GM23338 (cell line): ENCODE measurements at regions not wholly inside any gene's neighbourhood (a gene's known extent, or its start where the extent isn't known, plus 50 kb on each side); places are given as distances from the start of the nearest gene placed in this dataset.

ENCODE experiments used
- ATAC-seq: fragments of 200-7000 bp; cut with Tn5 transposase; 3 replicates; pipeline ENCODE4 v1.9.1; 2020
- DNase-seq: peaks from one replicate; pipeline ENCODE4 v3.0.0-alpha.2; 2015; ENCODE audit warnings: low spot score
- H2AFZ ChIP-seq: fragments of 200-600 bp; sonication (generic); 2 replicates; pipeline ENCODE4 v1.8.0; 2016; ENCODE audit warnings: antibody characterized with exemption, mild to moderate bottlenecking, moderate library complexity
- H3F3A ChIP-seq: fragments of 200-600 bp; sonication (generic); replicated peaks from 2 replicates; pipeline ENCODE4 v1.8.0; 2017; ENCODE audit warnings: antibody characterized with exemption, mixed run types, low read depth
- H3K27ac ChIP-seq: fragments of 200-600 bp; sonication (generic); 2 replicates; pipeline ENCODE4 v1.6.1; 2016; ENCODE audit warnings: low read depth
- H3K27me3 ChIP-seq: fragments of 200-600 bp; sonication (generic); 2 replicates; pipeline ENCODE4 v1.8.0; 2016; ENCODE audit warnings: mild to moderate bottlenecking, mixed run types, moderate library complexity; ENCODE audit not compliant: insufficient read depth
- H3K36me3 ChIP-seq: fragments of 200-600 bp; sonication (generic); 2 replicates; pipeline ENCODE4 v1.8.0; 2016; ENCODE audit warnings: mild to moderate bottlenecking; ENCODE audit not compliant: insufficient read depth
- H3K4me1 ChIP-seq: fragments of 200-600 bp; sonication (generic); 2 replicates; pipeline ENCODE4 v1.8.0; 2016; ENCODE audit warnings: mild to moderate bottlenecking, moderate library complexity; ENCODE audit not compliant: insufficient read depth
- H3K4me2 ChIP-seq: fragments of 200-600 bp; sonication (generic); 2 replicates; pipeline ENCODE4 v1.7.1; 2017; ENCODE audit warnings: mixed run types
- H3K4me3 ChIP-seq: fragments of 200-600 bp; sonication (generic); 2 replicates; pipeline ENCODE4 v1.6.1; 2016; ENCODE audit warnings: mixed run types
- H3K79me2 ChIP-seq: fragments of 200-600 bp; sonication (generic); replicated peaks from 2 replicates; pipeline ENCODE4 v1.8.0; 2017; ENCODE audit warnings: mild to moderate bottlenecking; ENCODE audit not compliant: insufficient read depth
- H3K9me2 ChIP-seq: fragments of 200-600 bp; sonication (generic); 2 replicates; pipeline ENCODE4 v1.8.0; 2017; ENCODE audit not compliant: insufficient read depth
- H4K20me1 ChIP-seq: fragments of 200-600 bp; sonication (generic); replicated peaks from 2 replicates; pipeline ENCODE4 v1.8.0; 2017; ENCODE audit warnings: mild to moderate bottlenecking; ENCODE audit not compliant: insufficient read depth
- H3K27ac Mint-ChIP-seq: 2 replicates; pipeline ENCODE4 v1.8.0; 2020; ENCODE audit warnings: inconsistent platforms, mild to moderate bottlenecking, moderate library complexity, mixed read lengths
- H3K27me3 Mint-ChIP-seq: 3 replicates; pipeline ENCODE4 v1.8.0; 2022; ENCODE audit warnings: low read depth, mild to moderate bottlenecking, moderate library complexity, mixed read lengths, inconsistent platforms; ENCODE audit not compliant: insufficient read depth, poor library complexity
- H3K36me3 Mint-ChIP-seq: 3 replicates; pipeline ENCODE4 v1.8.0; 2021; ENCODE audit warnings: low read depth, mild to moderate bottlenecking, inconsistent platforms, moderate library complexity, mixed read lengths
- H3K4me1 Mint-ChIP-seq: 3 replicates; pipeline ENCODE4 v1.8.0; 2020; ENCODE audit warnings: mild to moderate bottlenecking, inconsistent platforms, mixed read lengths
- H3K4me3 Mint-ChIP-seq: 3 replicates; pipeline ENCODE4 v1.8.0; 2021; ENCODE audit warnings: moderate library complexity, mild to moderate bottlenecking, inconsistent platforms, mixed read lengths
- H3K9me3 Mint-ChIP-seq: 3 replicates; pipeline ENCODE4 v1.8.0; 2020; ENCODE audit warnings: moderate library complexity, mild to moderate bottlenecking, inconsistent platforms, mixed read lengths
- CREB1 ChIP-seq: fragments of 250-450 bp; sonication (Bioruptor Pico); IDR thresholded peaks from 2 replicates; pipeline ENCODE4 v1.5.0; 2020; ENCODE audit warnings: low read depth, mild to moderate bottlenecking, moderate library complexity
- JUNB ChIP-seq: IDR thresholded peaks from one replicate; pipeline ENCODE4 v1.6.1; 2016; ENCODE audit warnings: antibody characterized with exemption; ENCODE audit not compliant: unreplicated experiment
- NANOG ChIP-seq: IDR thresholded peaks from 2 replicates; pipeline ENCODE4 v1.6.1; 2016; ENCODE audit warnings: antibody characterized with exemption, borderline replicate concordance
- POLR2AphosphoS5 ChIP-seq: IDR thresholded peaks from 2 replicates; pipeline ENCODE4 v1.6.1; 2016; ENCODE audit warnings: antibody characterized with exemption, low read depth
- STAT1 ChIP-seq: IDR thresholded peaks from one replicate; pipeline ENCODE4 v1.6.1; 2016; ENCODE audit warnings: antibody characterized with exemption; ENCODE audit not compliant: unreplicated experiment
- ZNF114 ChIP-seq: fragments of 250-450 bp; sonication (Bioruptor Pico); IDR thresholded peaks from 2 replicates; pipeline ENCODE4 v1.5.0; 2020; ENCODE audit warnings: mild to moderate bottlenecking, moderate library complexity
- TF ChIP-seq, protein P1 (sequence below), 2 experiments: fragments of 200-600 bp in 1 of 2; sonication (generic) in 1 of 2; conservative IDR thresholded peaks; 2 replicates each; pipeline versions ENCODE4 v1.5.1 to v1.6.1; 2016 to 2017; ENCODE audit warnings: antibody characterized with exemption in 2 of 2, low read depth in 2 of 2, mild to moderate bottlenecking in 2 of 2, moderate library complexity in 1 of 2
- TF ChIP-seq, protein P2 (sequence below): IDR thresholded peaks from 2 replicates; pipeline ENCODE4 v1.6.1; 2016; ENCODE audit warnings: antibody characterized with exemption
- TF ChIP-seq, protein P3 (sequence below): fragments of 250-450 bp; sonication (Bioruptor Pico); IDR thresholded peaks from 2 replicates; pipeline ENCODE4 v1.5.0; 2020; ENCODE audit warnings: mild to moderate bottlenecking, moderate library complexity

DNA sequence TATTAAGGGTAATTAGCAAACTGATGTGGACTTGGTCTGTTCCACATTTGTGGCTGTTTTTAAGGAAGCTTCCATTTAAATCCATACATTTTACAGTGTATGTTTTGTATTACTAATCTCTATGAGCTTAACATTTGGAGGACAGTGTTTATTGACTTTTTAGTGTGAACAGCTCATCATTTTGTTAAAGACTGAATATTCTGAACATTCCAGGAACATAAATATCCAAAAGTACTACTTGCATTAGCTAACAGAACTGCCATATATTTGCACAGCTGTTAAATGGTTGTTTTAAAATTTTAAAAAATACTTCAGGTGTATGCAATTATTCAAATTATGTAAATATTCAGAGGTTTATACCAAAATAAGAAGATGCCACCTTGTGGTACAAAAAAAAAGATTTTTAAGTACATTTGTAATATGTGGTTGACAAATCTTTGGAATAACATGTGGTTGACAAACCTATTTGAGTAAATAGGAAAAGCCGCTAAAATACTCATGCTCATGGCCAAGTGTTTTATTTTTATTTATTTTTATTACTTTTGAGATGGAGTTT, 439.7 kb upstream of the FANCL start:
- Mint-ChIP-seq H3K36me3 (peaks cover 5% of the 10 kb centered on the region; the same call in 2 of the 3 replicates), H3K27ac (no peak overlapping the region), H3K4me3 (no peak overlapping the region), H3K4me1 (peaks cover 9% of the 10 kb centered on the region), H3K27me3 (no peaks in the 10 kb centered on the region), H3K9me3 (peaks cover 3% of the 10 kb centered on the region; the same call in 1 of the 3 replicates)
- DNase-seq (no peak), ATAC-seq (no peak)
- Histone ChIP-seq H3F3A (no peaks in the 10 kb centered on the region), H2AFZ (no peak overlapping the region), H3K4me3 (no peak overlapping the region), H4K20me1 (no peaks in the 10 kb centered on the region), H3K27me3 (no peaks in the 10 kb centered on the region), H3K9me2 (no peaks in the 10 kb centered on the region), H3K79me2 (no peaks in the 10 kb centered on the region), H3K27ac (no peak overlapping the region), H3K36me3 (no peaks in the 10 kb centered on the region), H3K4me2 (no peak overlapping the region), H3K4me1 (peaks cover 9% of the 10 kb centered on the region)
- no peak for TF ChIP-seq JUNB
- TF ChIP-seq, protein P1, sequence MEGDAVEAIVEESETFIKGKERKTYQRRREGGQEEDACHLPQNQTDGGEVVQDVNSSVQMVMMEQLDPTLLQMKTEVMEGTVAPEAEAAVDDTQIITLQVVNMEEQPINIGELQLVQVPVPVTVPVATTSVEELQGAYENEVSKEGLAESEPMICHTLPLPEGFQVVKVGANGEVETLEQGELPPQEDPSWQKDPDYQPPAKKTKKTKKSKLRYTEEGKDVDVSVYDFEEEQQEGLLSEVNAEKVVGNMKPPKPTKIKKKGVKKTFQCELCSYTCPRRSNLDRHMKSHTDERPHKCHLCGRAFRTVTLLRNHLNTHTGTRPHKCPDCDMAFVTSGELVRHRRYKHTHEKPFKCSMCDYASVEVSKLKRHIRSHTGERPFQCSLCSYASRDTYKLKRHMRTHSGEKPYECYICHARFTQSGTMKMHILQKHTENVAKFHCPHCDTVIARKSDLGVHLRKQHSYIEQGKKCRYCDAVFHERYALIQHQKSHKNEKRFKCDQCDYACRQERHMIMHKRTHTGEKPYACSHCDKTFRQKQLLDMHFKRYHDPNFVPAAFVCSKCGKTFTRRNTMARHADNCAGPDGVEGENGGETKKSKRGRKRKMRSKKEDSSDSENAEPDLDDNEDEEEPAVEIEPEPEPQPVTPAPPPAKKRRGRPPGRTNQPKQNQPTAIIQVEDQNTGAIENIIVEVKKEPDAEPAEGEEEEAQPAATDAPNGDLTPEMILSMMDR (conservative IDR thresholded peaks at IDR 0.05; ENCODE audit: low read depth in 2 of 2) = peak in 1 of 2 experiments; percentile 42; a peak in 2 of 4 replicates

DNA sequence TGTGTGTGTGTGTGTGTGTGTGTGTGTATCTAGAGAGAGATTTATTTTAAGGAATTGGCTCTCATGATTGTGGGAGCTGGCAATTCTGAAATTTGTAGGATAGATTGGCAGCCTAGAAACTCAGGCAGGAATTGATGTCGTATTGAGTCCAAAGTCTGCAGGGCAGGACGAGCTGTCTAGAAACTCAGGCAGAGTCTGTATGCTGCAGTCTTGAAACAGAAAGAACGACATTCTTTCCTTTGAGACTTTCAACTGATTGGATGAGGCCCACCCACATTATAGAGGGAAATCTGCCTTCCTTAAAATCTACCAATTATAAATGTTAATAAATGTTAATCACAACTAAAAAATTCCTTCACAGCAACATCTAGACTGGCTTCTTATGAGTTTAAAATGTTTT, 436.6 kb upstream of the FANCL start:
- H3K4me3 ChIP-seq = no peak overlapping the region
- H3K27ac Mint-ChIP-seq = no peak overlapping the region; the same call in 1 of the 2 replicates
- no peaks in the 10 kb centered on the region for H3K27me3 ChIP-seq
- ATAC-seq = no peak
- H3K27me3 Mint-ChIP-seq = no peaks in the 10 kb centered on the region
- H3K4me2 ChIP-seq = no peak overlapping the region
- H3K36me3 ChIP-seq = no peaks in the 10 kb centered on the region
- H3K79me2 ChIP-seq = no peaks in the 10 kb centered on the region
- H3K4me1 Mint-ChIP-seq = peaks cover 7% of the 10 kb centered on the region
- peaks cover 5% of the 10 kb centered on the region; the same call in 2 of the 3 replicates for H3K36me3 Mint-ChIP-seq
- no peak overlapping the region for H3K4me3 Mint-ChIP-seq
- no peaks in the 10 kb centered on the region for H4K20me1 ChIP-seq
- H3K4me1 ChIP-seq = peaks cover 9% of the 10 kb centered on the region
- no peaks in the 10 kb centered on the region for H3F3A ChIP-seq
- H3K9me2 ChIP-seq = no peaks in the 10 kb centered on the region
- H3K27ac ChIP-seq = no peak overlapping the region
- no peak overlapping the region for H2AFZ ChIP-seq
- no peak for DNase-seq
- H3K9me3 Mint-ChIP-seq = peaks cover 3% of the 10 kb centered on the region; the same call in 1 of the 3 replicates
- no peak for TF ChIP-seq STAT1
- no peak for TF ChIP-seq CREB1 (CRISPR knock-in tag)
- no peak for TF ChIP-seq POLR2AphosphoS5
- no peak for TF ChIP-seq NANOG
- TF ChIP-seq, protein P2, sequence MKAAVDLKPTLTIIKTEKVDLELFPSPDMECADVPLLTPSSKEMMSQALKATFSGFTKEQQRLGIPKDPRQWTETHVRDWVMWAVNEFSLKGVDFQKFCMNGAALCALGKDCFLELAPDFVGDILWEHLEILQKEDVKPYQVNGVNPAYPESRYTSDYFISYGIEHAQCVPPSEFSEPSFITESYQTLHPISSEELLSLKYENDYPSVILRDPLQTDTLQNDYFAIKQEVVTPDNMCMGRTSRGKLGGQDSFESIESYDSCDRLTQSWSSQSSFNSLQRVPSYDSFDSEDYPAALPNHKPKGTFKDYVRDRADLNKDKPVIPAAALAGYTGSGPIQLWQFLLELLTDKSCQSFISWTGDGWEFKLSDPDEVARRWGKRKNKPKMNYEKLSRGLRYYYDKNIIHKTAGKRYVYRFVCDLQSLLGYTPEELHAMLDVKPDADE = no peak
- TF ChIP-seq ZNF114 (CRISPR knock-in tag) = no peak
- no peak for TF ChIP-seq JUNB
- TF ChIP-seq, protein P1 (conservative IDR thresholded peaks at IDR 0.05; ENCODE audit: low read depth in 2 of 2) = no peak
- TF ChIP-seq, protein P3, sequence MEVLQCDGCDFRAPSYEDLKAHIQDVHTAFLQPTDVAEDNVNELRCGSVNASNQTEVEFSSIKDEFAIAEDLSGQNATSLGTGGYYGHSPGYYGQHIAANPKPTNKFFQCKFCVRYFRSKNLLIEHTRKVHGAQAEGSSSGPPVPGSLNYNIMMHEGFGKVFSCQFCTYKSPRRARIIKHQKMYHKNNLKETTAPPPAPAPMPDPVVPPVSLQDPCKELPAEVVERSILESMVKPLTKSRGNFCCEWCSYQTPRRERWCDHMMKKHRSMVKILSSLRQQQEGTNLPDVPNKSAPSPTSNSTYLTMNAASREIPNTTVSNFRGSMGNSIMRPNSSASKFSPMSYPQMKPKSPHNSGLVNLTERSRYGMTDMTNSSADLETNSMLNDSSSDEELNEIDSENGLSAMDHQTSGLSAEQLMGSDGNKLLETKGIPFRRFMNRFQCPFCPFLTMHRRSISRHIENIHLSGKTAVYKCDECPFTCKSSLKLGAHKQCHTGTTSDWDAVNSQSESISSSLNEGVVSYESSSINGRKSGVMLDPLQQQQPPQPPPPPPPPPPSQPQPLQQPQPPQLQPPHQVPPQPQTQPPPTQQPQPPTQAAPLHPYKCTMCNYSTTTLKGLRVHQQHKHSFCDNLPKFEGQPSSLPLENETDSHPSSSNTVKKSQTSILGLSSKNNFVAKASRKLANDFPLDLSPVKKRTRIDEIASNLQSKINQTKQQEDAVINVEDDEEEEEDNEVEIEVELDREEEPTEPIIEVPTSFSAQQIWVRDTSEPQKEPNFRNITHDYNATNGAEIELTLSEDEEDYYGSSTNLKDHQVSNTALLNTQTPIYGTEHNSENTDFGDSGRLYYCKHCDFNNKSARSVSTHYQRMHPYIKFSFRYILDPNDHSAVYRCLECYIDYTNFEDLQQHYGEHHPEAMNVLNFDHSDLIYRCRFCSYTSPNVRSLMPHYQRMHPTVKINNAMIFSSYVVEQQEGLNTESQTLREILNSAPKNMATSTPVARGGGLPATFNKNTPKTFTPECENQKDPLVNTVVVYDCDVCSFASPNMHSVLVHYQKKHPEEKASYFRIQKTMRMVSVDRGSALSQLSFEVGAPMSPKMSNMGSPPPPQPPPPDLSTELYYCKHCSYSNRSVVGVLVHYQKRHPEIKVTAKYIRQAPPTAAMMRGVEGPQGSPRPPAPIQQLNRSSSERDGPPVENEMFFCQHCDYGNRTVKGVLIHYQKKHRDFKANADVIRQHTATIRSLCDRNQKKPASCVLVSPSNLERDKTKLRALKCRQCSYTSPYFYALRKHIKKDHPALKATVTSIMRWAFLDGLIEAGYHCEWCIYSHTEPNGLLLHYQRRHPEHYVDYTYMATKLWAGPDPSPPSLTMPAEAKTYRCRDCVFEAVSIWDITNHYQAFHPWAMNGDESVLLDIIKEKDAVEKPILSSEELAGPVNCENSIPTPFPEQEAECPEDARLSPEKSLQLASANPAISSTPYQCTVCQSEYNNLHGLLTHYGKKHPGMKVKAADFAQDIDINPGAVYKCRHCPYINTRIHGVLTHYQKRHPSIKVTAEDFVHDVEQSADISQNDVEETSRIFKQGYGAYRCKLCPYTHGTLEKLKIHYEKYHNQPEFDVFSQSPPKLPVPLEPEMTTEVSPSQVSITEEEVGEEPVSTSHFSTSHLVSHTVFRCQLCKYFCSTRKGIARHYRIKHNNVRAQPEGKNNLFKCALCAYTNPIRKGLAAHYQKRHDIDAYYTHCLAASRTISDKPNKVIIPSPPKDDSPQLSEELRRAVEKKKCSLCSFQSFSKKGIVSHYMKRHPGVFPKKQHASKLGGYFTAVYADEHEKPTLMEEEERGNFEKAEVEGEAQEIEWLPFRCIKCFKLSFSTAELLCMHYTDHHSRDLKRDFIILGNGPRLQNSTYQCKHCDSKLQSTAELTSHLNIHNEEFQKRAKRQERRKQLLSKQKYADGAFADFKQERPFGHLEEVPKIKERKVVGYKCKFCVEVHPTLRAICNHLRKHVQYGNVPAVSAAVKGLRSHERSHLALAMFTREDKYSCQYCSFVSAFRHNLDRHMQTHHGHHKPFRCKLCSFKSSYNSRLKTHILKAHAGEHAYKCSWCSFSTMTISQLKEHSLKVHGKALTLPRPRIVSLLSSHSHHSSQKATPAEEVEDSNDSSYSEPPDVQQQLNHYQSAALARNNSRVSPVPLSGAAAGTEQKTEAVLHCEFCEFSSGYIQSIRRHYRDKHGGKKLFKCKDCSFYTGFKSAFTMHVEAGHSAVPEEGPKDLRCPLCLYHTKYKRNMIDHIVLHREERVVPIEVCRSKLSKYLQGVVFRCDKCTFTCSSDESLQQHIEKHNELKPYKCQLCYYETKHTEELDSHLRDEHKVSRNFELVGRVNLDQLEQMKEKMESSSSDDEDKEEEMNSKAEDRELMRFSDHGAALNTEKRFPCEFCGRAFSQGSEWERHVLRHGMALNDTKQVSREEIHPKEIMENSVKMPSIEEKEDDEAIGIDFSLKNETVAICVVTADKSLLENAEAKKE (CRISPR knock-in tag) = no peak
